DOHH2 (cell line): ENCODE measurements at regions not wholly inside any gene's neighbourhood (a gene's known extent, or its start where the extent isn't known, plus 50 kb on each side); places are given as distances from the start of the nearest gene placed in this dataset.

Experiments
- H3F3A ChIP-seq: fragments of 200-600 bp; sonication (generic), shearing (Covaris generic); 2 replicates; pipeline ENCODE4 v1.6.0; 2016; ENCODE audit warnings: antibody characterized with exemption, mild to moderate bottlenecking; ENCODE audit not compliant: control insufficient read depth, insufficient read depth
- H3K27ac ChIP-seq: fragments of 200-600 bp; sonication (generic); 2 replicates; pipeline ENCODE4 v1.5.1; 2014; ENCODE audit warnings: low read depth, mild to moderate bottlenecking, low read length, moderate library complexity
- H3K27me3 ChIP-seq: fragments of 200-600 bp; sonication (generic); 2 replicates; pipeline ENCODE4 v1.6.1; 2014; ENCODE audit warnings: mild to moderate bottlenecking, low read length, mixed read lengths; ENCODE audit not compliant: control insufficient read depth
- H3K36me3 ChIP-seq: fragments of 200-600 bp; sonication (generic); 2 replicates; pipeline ENCODE4 v1.6.1; 2014; ENCODE audit warnings: mild to moderate bottlenecking, low read length, moderate library complexity, mixed read lengths; ENCODE audit not compliant: control insufficient read depth
- H3K4me1 ChIP-seq: fragments of 200-600 bp; sonication (generic); 2 replicates; pipeline ENCODE4 v1.6.1; 2014; ENCODE audit warnings: mild to moderate bottlenecking, low read length, mixed read lengths; ENCODE audit not compliant: control insufficient read depth
- H3K4me2 ChIP-seq: fragments of 200-600 bp; sonication (generic); 2 replicates; pipeline ENCODE4 v1.6.0; 2014; ENCODE audit warnings: mild to moderate bottlenecking, low read length, moderate library complexity
- H3K4me3 ChIP-seq: fragments of 200-600 bp; sonication (generic); 2 replicates; pipeline ENCODE4 v1.5.1; 2014; ENCODE audit warnings: mild to moderate bottlenecking, low read length, mixed read lengths
- H3K79me2 ChIP-seq: fragments of 200-600 bp; sonication (generic); 2 replicates; pipeline ENCODE4 v1.6.1; 2014; ENCODE audit warnings: mild to moderate bottlenecking, low read length, mixed read lengths; ENCODE audit not compliant: control insufficient read depth
- H3K9me2 ChIP-seq: fragments of 200-600 bp; sonication (generic); replicated peaks from 2 replicates; pipeline ENCODE4 v1.6.1; 2014; ENCODE audit warnings: mild to moderate bottlenecking, low read length, mixed read lengths; ENCODE audit not compliant: control insufficient read depth
- H3K9me3 ChIP-seq: fragments of 200-600 bp; sonication (generic); 2 replicates; pipeline ENCODE4 v1.6.1; 2014; ENCODE audit warnings: antibody characterized with exemption, low read length, mixed read lengths; ENCODE audit not compliant: control insufficient read depth, insufficient read depth
- H4K20me1 ChIP-seq: fragments of 200-600 bp; sonication (generic); 2 replicates; pipeline ENCODE4 v1.6.0; 2014; ENCODE audit warnings: low read depth, mild to moderate bottlenecking, antibody characterized with exemption, low read length, moderate library complexity; ENCODE audit not compliant: control insufficient read depth, insufficient read depth
- CTCF ChIP-seq: fragments of 200-600 bp; sonication (generic); IDR thresholded peaks from one replicate; pipeline ENCODE4 v1.5.1; 2014; ENCODE audit warnings: antibody characterized with exemption, mild to moderate bottlenecking, low read depth, low read length; ENCODE audit not compliant: poor library complexity, severe bottlenecking
- EZH2phosphoT487 ChIP-seq: fragments of 200-600 bp; sonication (generic); IDR thresholded peaks from 2 replicates; pipeline ENCODE4 v1.6.1; 2017; ENCODE audit warnings: borderline replicate concordance, mild to moderate bottlenecking, antibody characterized with exemption, low read length, moderate library complexity, mixed read lengths

GRCh38 chr4:43512253-43512652 is 619.7 kb downstream of the GRXCR1 start:
- H3K4me2 ChIP-seq = no peak overlapping the region

GRCh38 chr4:43525646-43526045 is 633.1 kb downstream of the GRXCR1 start:
- Histone ChIP-seq H3K4me2 (no peak overlapping the region), H3K4me1 (no peaks in the 10 kb centered on the region), H3K36me3 (no peaks in the 10 kb centered on the region), H3K4me3 (no peak overlapping the region), H3K9me3 (no peaks in the 10 kb centered on the region), H3K79me2 (no peaks in the 10 kb centered on the region), H3K9me2 (no peaks in the 10 kb centered on the region), H3F3A (no peaks in the 10 kb centered on the region), H4K20me1 (no peaks in the 10 kb centered on the region), H3K27me3 (no peaks in the 10 kb centered on the region), H3K27ac (no peak overlapping the region)
- no peak for TF ChIP-seq CTCF
- TF ChIP-seq EZH2phosphoT487 = no peak

More at GRCh38 chr4:43512253-43512652, 619.7 kb downstream of the GRXCR1 start:
- H3K9me2 ChIP-seq = no peaks in the 10 kb centered on the region
- no peaks in the 10 kb centered on the region for H3F3A ChIP-seq
- H3K4me3 ChIP-seq = no peak overlapping the region
- H3K9me3 ChIP-seq = peaks cover 12% of the 10 kb centered on the region
- H3K36me3 ChIP-seq = no peaks in the 10 kb centered on the region
- no peaks in the 10 kb centered on the region for H3K4me1 ChIP-seq
- H3K27me3 ChIP-seq = no peaks in the 10 kb centered on the region
- H3K27ac ChIP-seq = no peak overlapping the region
- no peaks in the 10 kb centered on the region for H3K79me2 ChIP-seq
- no peaks in the 10 kb centered on the region for H4K20me1 ChIP-seq
- TF ChIP-seq CTCF = no peak
- TF ChIP-seq EZH2phosphoT487 = no peak

- Histone ChIP-seq H3K36me3 (no peaks in the 10 kb centered on the region), H3K4me1 (no peaks in the 10 kb centered on the region), H3K27ac (no peak overlapping the region), H3K9me3 (peaks cover 4% of the 10 kb centered on the region; the same call in 1 of the 2 replicates), H3K9me2 (no peaks in the 10 kb centered on the region), H3K4me2 (no peak overlapping the region), H3K27me3 (no peaks in the 10 kb centered on the region), H3K79me2 (no peaks in the 10 kb centered on the region), H3K4me3 (no peak overlapping the region), H4K20me1 (no peaks in the 10 kb centered on the region), H3F3A (no peaks in the 10 kb centered on the region)
- TF ChIP-seq EZH2phosphoT487 (no peak), CTCF (no peak)
Observed at GRCh38 chr4:43547561-43547960, 655.0 kb downstream of the GRXCR1 start.
